ENCODE measurements at regions not wholly inside any gene's neighbourhood (a gene's known extent, or its start where the extent isn't known, plus 50 kb on each side); places are given as distances from the start of the nearest gene placed in this dataset.
"Not testable (repeated sequence)": the region's sequence is repeated elsewhere in the genome, so short reads cannot be mapped to it uniquely, and the experiment has no call there.

- Mint-ChIP-seq H3K9me3 (peaks cover under 1% of the 10 kb centered on the region), H3K27ac (no peak overlapping the region), H3K4me1 (ENCODE audit: low read depth) (no peaks in the 10 kb centered on the region), H3K27me3 (ENCODE audit: insufficient read depth) (no peaks in the 10 kb centered on the region), H3K36me3 (ENCODE audit: low read depth) (peaks cover 5% of the 10 kb centered on the region), H3K4me3 (no peak overlapping the region)
- no peak for DNase-seq (ENCODE audit: low spot score)
- intact Hi-C loops (cut with micrococcal nuclease), result no loop called here
Observed at GRCh38 chr10:123221418-123221817, 67.2 kb downstream of the BUB3 start.

DNA sequence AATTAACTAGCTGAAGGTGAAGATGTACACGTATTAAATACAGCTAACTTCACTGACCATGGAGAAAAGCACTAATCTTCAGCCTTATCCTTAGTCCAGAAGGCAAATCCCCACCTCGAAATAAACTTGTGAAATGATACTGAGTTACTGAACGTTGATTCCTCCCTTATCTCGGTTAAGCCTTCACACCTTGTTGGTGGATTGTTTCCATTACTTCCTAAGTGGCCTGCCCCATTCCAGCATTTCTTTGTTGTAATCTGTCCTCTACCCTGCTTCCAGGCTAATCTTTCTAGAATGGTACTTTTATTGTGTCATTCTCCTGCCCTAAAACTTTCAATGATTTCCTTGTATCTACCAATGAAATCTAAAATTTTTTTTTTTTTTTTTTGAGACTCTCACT is 68.6 kb downstream of the BUB3 start:
- no peaks in the 10 kb centered on the region for H3K27me3 Mint-ChIP-seq (ENCODE audit: insufficient read depth)
- H3K27ac Mint-ChIP-seq, result no peak overlapping the region
- no peaks in the 10 kb centered on the region for H3K4me1 Mint-ChIP-seq (ENCODE audit: low read depth)
- H3K36me3 Mint-ChIP-seq (ENCODE audit: low read depth), result peaks cover 5% of the 10 kb centered on the region
- no peak for DNase-seq (ENCODE audit: low spot score)
- no peak overlapping the region for H3K4me3 Mint-ChIP-seq
- H3K9me3 Mint-ChIP-seq, result no peaks in the 10 kb centered on the region
- intact Hi-C loops (cut with micrococcal nuclease), result no loop called here

DNA sequence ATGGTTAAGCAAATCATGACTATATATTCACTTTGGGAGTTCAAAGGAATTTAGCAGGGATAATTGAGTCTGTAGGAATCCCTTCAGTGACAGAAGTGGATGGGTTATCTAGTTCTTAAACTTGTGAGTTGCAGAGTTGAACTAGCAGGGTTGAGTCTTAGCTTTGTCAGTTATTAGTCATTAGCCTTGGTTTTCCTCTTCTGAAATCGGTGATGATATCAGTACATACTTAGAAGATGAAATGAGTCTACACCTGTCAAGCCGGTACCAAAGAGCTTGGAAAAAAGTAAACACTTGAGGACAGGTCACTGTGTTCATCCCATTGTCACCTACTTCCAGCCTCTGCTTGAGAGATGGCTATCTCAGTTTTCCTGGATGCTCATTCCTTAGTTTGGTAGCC is 73.5 kb downstream of the BUB3 start:
- intact Hi-C loops (cut with micrococcal nuclease), result no loop called here
- no peak overlapping the region for H3K27ac Mint-ChIP-seq
- no peaks in the 10 kb centered on the region for H3K27me3 Mint-ChIP-seq (ENCODE audit: insufficient read depth)

GRCh38 chr10:123229927-123230630 is 75.9 kb downstream of the BUB3 start:
- Mint-ChIP-seq H3K27ac (no peak overlapping the region), H3K27me3 (ENCODE audit: insufficient read depth) (no peaks in the 10 kb centered on the region), H3K36me3 (ENCODE audit: low read depth) (peaks cover 14% of the 10 kb centered on the region), H3K4me3 (no peak overlapping the region), H3K4me1 (ENCODE audit: low read depth) (no peaks in the 10 kb centered on the region), H3K9me3 (peaks cover 29% of the 10 kb centered on the region)
- intact Hi-C loops (cut with micrococcal nuclease), result no loop called here
- no peak for DNase-seq (ENCODE audit: low spot score)

More for the DNA sequence above, 73.5 kb downstream of the BUB3 start:
- no peak for DNase-seq (ENCODE audit: low spot score)
- no peaks in the 10 kb centered on the region for H3K4me1 Mint-ChIP-seq (ENCODE audit: low read depth)
- peaks cover 18% of the 10 kb centered on the region for H3K9me3 Mint-ChIP-seq
- peaks cover 12% of the 10 kb centered on the region for H3K36me3 Mint-ChIP-seq (ENCODE audit: low read depth)
- H3K4me3 Mint-ChIP-seq, result no peak overlapping the region

GRCh38 chr10:123232879-123233278 is 78.7 kb downstream of the BUB3 start:
- H3K27ac Mint-ChIP-seq; H3K4me1 Mint-ChIP-seq (ENCODE audit: low read depth); H3K4me3 Mint-ChIP-seq; DNase-seq (ENCODE audit: low spot score); H3K27me3 Mint-ChIP-seq (ENCODE audit: insufficient read depth); intact Hi-C loops (cut with micrococcal nuclease): not testable (repeated sequence)
- peaks cover 37% of the 10 kb centered on the region for H3K9me3 Mint-ChIP-seq
- H3K36me3 Mint-ChIP-seq (ENCODE audit: low read depth), result peaks cover 17% of the 10 kb centered on the region

- H3K27ac Mint-ChIP-seq, result not testable (repeated sequence)
Observed at GRCh38 chr10:123235014-123235413, 80.8 kb downstream of the BUB3 start.

DNA sequence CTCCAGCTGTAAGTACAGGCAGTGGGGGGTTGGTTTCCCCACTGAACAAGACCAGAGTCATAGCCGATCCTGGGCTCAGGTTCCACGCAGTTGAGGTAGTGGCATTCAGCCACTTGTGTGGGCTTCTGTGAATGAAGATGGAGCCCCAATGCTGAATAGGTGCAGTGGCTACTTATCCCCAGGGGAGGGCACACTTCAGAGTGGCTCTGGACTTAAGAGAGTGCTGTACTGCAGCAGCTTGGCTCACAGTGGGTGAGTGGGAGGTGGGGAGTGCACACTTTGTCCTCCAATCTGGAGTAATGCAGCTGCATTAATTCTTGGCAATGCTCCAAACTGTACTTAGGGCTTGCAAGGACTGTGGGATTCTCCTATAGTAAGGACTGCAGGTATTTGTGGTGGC is 81.9 kb downstream of the BUB3 start:
- no peak for DNase-seq (ENCODE audit: low spot score)
- Mint-ChIP-seq H3K27me3 (ENCODE audit: insufficient read depth) (peaks cover 2% of the 10 kb centered on the region), H3K27ac (no peak overlapping the region), H3K4me1 (ENCODE audit: low read depth) (peaks cover 12% of the 10 kb centered on the region), H3K36me3 (ENCODE audit: low read depth) (peaks cover 8% of the 10 kb centered on the region), H3K4me3 (no peak overlapping the region), H3K9me3 (peaks cover 27% of the 10 kb centered on the region)
- intact Hi-C loops (cut with micrococcal nuclease), result no loop called here

More at GRCh38 chr10:123235014-123235413, 80.8 kb downstream of the BUB3 start:
- DNase-seq (ENCODE audit: low spot score); H3K4me1 Mint-ChIP-seq (ENCODE audit: low read depth); H3K4me3 Mint-ChIP-seq; H3K27me3 Mint-ChIP-seq (ENCODE audit: insufficient read depth); intact Hi-C loops (cut with micrococcal nuclease): not testable (repeated sequence)
- peaks cover 14% of the 10 kb centered on the region for H3K36me3 Mint-ChIP-seq (ENCODE audit: low read depth)
- H3K9me3 Mint-ChIP-seq, result peaks cover 35% of the 10 kb centered on the region

DNA sequence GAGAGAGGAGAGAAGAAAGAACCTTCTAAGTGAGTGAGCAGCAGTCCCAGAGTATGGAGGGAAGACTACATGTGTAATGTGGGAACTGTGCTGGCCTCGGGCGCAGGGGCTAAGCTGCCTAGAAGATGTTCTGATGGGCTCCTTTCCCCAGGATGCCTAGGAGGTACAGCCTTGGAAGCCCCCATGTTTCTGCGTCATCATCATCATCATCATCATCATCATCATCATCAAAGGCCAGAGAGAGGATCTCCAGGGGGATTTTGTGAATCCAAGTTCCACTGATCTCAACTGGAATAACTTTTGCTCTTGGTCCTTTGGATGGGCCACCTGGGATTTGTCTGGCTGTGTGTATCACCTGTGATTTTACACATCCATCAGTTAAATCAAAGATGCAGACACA is 86.0 kb downstream of the BUB3 start:
- H3K27ac Mint-ChIP-seq, result no peak overlapping the region
- intact Hi-C loops (cut with micrococcal nuclease), result no loop called here
- peaks cover 10% of the 10 kb centered on the region for H3K9me3 Mint-ChIP-seq
- H3K4me3 Mint-ChIP-seq, result no peak overlapping the region
- H3K27me3 Mint-ChIP-seq (ENCODE audit: insufficient read depth), result peaks cover 2% of the 10 kb centered on the region
- peaks cover 33% of the 10 kb centered on the region for H3K4me1 Mint-ChIP-seq (ENCODE audit: low read depth)
- no peak for DNase-seq (ENCODE audit: low spot score)
- peaks cover 2% of the 10 kb centered on the region for H3K36me3 Mint-ChIP-seq (ENCODE audit: low read depth)

DNA sequence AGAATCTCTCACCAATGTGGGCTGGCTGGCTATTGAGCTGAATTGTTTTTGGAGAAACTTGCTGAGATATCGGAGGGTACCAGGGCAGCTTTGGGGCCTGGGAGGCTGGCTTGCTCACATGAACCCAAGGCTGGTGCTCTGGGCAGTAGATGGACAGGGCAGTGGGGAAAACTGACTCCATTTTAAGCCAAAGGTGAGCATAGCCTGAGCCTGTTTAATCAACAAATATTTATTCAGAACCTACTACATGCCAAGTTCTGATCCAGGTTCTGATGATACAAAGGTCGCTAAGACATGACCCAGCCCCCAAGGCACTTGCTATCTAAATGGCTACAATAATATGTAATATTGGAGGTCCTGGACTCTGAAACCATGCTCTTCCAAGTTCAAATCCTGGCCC is 86.6 kb downstream of the BUB3 start:
- H3K4me3 Mint-ChIP-seq, result no peak overlapping the region
- intact Hi-C loops (cut with micrococcal nuclease), result no loop called here
- peaks cover 33% of the 10 kb centered on the region for H3K4me1 Mint-ChIP-seq (ENCODE audit: low read depth)
- peaks cover 2% of the 10 kb centered on the region for H3K27me3 Mint-ChIP-seq (ENCODE audit: insufficient read depth)
- DNase-seq (ENCODE audit: low spot score), result no peak
- H3K27ac Mint-ChIP-seq, result no peak overlapping the region
- H3K36me3 Mint-ChIP-seq (ENCODE audit: low read depth), result no peaks in the 10 kb centered on the region
- H3K9me3 Mint-ChIP-seq, result peaks cover 5% of the 10 kb centered on the region

- Mint-ChIP-seq H3K9me3 (peaks cover 3% of the 10 kb centered on the region), H3K27ac (peak overlapping the region; percentile 73), H3K27me3 (ENCODE audit: insufficient read depth) (peaks cover 2% of the 10 kb centered on the region), H3K36me3 (ENCODE audit: low read depth) (no peaks in the 10 kb centered on the region), H3K4me1 (ENCODE audit: low read depth) (peaks cover 33% of the 10 kb centered on the region), H3K4me3 (no peak overlapping the region)
- DNase-seq (ENCODE audit: low spot score), result no peak
- intact Hi-C loops (cut with micrococcal nuclease), result no loop called here
Observed at GRCh38 chr10:123241391-123242141, 87.4 kb downstream of the BUB3 start.

DNA sequence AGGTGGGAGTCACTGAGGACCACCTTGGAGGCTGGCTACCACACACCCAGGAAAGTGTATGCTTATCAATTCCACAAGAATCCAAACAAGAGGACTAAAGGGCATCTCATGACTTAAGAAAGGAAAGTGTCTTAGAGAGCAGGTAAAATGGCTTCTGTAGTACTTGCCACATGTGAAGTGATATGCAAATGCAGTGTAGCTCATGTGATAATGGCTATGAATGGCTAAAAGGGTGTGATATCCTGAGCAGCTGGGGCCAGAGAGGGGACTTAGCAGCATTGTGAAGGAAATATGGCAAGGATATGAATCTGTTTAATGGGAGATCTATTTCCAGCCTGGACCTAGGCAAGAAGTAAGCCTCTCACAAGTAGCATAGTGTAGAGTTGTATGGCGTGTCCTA is 90.5 kb downstream of the BUB3 start:
- Mint-ChIP-seq H3K4me1 (ENCODE audit: low read depth) (peaks cover 32% of the 10 kb centered on the region), H3K27ac (no peak overlapping the region), H3K27me3 (ENCODE audit: insufficient read depth) (no peaks in the 10 kb centered on the region), H3K4me3 (no peak overlapping the region), H3K36me3 (ENCODE audit: low read depth) (no peaks in the 10 kb centered on the region), H3K9me3 (peaks cover 3% of the 10 kb centered on the region)
- intact Hi-C loops (cut with micrococcal nuclease), result no loop called here
- DNase-seq (ENCODE audit: low spot score), result no peak

GRCh38 chr10:123245264-123245663 is 91.1 kb downstream of the BUB3 start:
- intact Hi-C loops (cut with micrococcal nuclease), result no loop called here

GRCh38 chr10:123249894-123250293 is 95.7 kb downstream of the BUB3 start:
- Mint-ChIP-seq H3K4me1 (ENCODE audit: low read depth) (no peaks in the 10 kb centered on the region), H3K27me3 (ENCODE audit: insufficient read depth) (no peaks in the 10 kb centered on the region), H3K4me3 (no peak overlapping the region), H3K27ac (no peak overlapping the region), H3K9me3 (no peaks in the 10 kb centered on the region), H3K36me3 (ENCODE audit: low read depth) (no peaks in the 10 kb centered on the region)
- no peak for DNase-seq (ENCODE audit: low spot score)
- intact Hi-C loops (cut with micrococcal nuclease), result no loop called here

More at GRCh38 chr10:123245264-123245663, 91.1 kb downstream of the BUB3 start:
- Mint-ChIP-seq H3K4me1 (ENCODE audit: low read depth) (peaks cover 27% of the 10 kb centered on the region), H3K27ac (no peak overlapping the region), H3K9me3 (peaks cover 3% of the 10 kb centered on the region), H3K4me3 (no peak overlapping the region), H3K27me3 (ENCODE audit: insufficient read depth) (no peaks in the 10 kb centered on the region), H3K36me3 (ENCODE audit: low read depth) (no peaks in the 10 kb centered on the region)
- DNase-seq (ENCODE audit: low spot score), result no peak
